Dedifferentiated amniotic fluid mesenchymal stem cell (primary cell): ENCODE measurements at regions not wholly inside any gene's neighbourhood (a gene's known extent, or its start where the extent isn't known, plus 50 kb on each side); places are given as distances from the start of the nearest gene placed in this dataset.

ENCODE experiments used
- DNase-seq: peaks from one replicate; pipeline ENCODE4 v3.0.0-alpha.2; 2016; ENCODE audit errors: extremely low spot score

GRCh38 chr5:92998456-92998855 is 582.6 kb downstream of the NR2F1-AS1 start:
- DNase-seq = no peak

- no peak for DNase-seq
These were observed 586.6 kb downstream of the NR2F1-AS1 start for GRCh38 chr5:92994392-92994791.

DNA sequence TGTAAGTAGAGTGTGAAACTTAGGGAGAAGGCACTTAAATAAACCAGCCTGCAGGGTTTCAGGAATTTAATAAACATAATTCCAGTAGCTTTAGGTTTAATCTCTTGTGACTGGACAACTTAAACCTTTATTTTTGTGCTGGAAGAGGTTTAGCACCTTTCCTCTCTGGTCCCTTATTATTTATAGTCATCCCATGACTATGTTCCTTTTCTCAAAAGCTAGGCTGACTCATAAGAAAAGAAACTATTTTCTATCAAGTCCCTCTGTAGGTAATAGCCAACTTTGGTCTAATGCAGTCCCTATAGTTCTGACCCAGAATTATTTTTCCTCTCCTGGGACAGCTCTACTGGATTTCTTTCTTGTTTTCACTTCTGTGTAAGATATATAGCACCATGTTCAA is 588.9 kb downstream of the NR2F1-AS1 start:
- DNase-seq = no peak

GRCh38 chr5:92991581-92992067 is 589.4 kb downstream of the NR2F1-AS1 start:
- no peak for DNase-seq

GRCh38 chr5:92990771-92991170 is 590.2 kb downstream of the NR2F1-AS1 start:
- DNase-seq = no peak

DNA sequence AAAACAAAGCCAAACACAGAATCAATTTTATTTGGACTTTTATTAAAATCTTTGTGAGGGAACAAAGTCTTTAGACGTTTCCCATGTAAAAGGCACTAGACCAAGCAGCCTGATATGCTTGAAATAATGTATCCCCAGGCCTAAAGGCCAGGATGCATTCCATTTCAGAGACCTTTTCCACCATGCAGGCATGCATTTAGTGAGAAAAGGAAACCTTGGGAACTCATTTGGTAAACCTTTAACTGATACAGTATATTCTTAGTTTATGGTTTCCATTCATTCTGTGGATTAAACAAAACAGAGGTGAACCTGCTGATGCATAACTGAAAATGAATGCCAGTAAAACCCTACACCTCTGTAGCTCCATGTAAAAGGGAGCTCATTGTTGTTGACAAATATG is 600.0 kb downstream of the NR2F1-AS1 start:
- DNase-seq = no peak

- no peak for DNase-seq
These were observed 600.5 kb downstream of the NR2F1-AS1 start for GRCh38 chr5:92980491-92980890.

GRCh38 chr5:92979716-92980115 is 601.3 kb downstream of the NR2F1-AS1 start:
- DNase-seq = no peak

DNA sequence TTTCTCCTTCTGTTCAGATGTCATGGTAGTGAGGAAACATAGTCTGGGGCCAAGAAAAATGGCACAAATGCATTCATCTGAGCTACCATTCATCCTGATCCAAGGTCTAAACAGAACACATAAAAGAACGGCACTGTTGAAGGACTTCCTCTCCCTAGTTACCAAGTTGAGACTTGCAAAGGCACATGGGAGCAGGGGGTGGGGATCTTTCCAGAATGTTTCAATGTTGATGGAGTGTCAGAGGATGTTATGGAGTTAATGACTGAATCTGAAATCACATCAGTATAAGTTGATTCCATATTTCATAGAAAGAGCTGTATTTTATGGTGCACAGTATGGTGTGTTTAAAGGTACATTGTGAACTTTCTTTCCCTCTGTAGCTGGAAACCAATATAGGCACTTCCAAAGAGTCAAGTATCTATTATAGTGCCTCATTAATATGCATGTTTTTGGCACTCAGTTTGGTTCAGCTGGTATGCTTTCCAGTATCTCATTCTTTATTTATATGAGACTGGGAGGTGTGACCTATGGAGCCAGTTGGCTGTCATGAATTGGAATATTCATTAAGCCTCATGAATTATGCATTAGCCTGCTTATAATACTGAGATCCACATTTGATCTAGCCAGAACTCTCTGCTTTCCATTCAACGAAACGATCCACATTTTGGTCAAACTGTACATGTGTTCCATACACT is 603.0 kb downstream of the NR2F1-AS1 start:
- no peak for DNase-seq

DNA sequence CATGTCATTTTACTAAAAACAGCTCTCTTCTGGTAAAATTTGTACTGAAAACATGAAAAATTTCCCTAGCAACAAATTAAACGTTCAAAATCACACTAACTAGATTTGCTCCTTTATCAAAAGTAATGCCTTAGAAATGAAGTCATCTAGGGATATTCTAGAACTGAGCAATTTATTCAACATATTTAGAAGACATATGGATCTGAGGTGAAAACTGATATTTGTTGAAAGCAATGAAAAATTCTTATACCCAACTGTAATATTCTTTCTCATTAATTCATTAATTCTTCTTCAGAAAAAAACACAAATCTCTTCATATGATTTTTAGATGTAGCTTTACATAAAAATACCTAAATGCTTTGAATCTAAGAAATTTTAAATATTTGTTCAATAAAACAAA is 604.9 kb downstream of the NR2F1-AS1 start:
- no peak for DNase-seq

GRCh38 chr5:92969781-92970237 is 611.2 kb downstream of the NR2F1-AS1 start:
- DNase-seq = no peak

- DNase-seq = no peak
These were observed 611.7 kb downstream of the NR2F1-AS1 start for GRCh38 chr5:92969191-92969780.

DNA sequence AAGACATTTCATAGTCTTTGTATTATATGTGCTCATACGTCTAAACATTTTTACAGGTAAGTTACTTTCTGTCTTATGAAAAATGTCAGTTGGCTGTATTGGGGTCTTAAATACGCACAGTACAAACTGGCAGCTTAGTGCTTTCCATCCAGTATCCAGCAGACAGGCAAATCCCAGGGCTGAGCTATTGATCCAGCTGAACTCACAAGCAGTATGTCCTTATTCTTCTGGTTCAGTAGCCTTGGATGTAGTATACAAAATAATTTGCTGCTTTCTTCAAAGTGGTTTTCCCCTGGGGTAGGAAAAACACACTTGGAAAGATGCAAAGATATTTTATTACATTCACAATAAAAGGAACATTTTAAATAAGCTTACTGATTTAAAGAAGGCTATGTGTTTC is 617.2 kb downstream of the NR2F1-AS1 start:
- no peak for DNase-seq

DNA sequence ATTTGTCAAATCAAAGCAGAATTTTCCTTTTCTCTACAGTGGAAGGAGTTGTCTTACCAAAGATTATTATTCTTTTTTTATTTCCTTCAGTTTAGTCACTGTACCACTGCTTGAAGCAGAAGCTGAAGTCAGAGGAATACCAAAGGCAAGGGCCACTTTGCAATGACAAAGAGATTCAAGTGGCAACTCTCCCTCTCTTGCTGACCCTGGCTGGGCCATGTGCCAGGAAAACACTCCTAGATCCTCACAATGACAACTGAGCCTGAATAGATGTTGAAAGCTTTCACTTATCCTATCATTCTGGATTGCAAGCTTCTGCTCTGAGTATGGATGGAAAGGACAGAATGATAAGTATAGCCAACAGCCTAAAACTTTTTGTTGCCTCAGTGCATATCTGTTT is 618.3 kb downstream of the NR2F1-AS1 start:
- DNase-seq = no peak

GRCh38 chr5:92956886-92957285 is 624.1 kb downstream of the NR2F1-AS1 start:
- DNase-seq = no peak

DNA sequence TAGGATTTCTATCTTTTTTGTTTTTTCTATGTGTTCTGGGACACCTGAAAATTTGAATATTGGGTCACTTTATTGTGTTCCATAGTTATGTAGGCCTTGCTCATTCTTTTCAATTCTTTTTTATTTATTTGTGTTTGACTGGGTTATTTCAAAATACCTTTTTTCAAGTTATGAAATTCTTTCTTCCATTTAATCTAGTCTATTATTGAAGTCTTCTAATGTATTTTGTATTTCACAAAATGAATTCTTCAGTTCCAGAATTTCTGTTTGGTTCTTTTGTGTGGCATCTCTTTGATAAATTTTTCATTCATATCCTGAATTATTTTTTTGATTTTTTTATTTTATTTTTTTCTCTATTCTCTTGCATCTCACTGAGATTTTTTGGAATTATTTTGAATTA is 628.8 kb downstream of the NR2F1-AS1 start:
- DNase-seq = no peak

- no peak for DNase-seq
These were observed 629.3 kb downstream of the NR2F1-AS1 start for GRCh38 chr5:92951746-92952145.

GRCh38 chr5:92946546-92946945 is 634.5 kb downstream of the NR2F1-AS1 start:
- no peak for DNase-seq

DNA sequence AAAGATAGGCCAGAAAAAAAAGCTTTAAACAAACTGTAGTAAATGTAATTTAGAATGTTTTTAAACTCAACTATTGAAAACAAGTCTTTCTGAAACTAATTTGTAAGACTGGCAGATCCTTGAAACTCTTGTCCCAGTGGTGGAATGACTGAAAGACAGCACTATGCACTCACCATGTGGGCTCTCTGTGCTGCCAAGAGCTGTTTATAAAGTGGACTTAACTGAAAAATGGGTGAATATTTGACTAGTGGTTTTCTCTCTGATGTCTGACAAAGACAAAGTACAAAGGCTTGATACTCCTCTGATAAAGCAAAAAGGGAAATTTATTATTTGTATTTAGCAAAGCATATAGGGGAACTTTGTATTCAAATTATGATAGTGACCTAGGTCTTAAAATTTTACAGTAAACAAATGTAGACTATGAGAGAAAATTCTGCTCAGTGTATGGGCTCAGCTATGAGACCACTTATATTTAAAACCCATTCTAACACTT is 635.4 kb downstream of the NR2F1-AS1 start:
- peak; percentile 23 for DNase-seq

DNA sequence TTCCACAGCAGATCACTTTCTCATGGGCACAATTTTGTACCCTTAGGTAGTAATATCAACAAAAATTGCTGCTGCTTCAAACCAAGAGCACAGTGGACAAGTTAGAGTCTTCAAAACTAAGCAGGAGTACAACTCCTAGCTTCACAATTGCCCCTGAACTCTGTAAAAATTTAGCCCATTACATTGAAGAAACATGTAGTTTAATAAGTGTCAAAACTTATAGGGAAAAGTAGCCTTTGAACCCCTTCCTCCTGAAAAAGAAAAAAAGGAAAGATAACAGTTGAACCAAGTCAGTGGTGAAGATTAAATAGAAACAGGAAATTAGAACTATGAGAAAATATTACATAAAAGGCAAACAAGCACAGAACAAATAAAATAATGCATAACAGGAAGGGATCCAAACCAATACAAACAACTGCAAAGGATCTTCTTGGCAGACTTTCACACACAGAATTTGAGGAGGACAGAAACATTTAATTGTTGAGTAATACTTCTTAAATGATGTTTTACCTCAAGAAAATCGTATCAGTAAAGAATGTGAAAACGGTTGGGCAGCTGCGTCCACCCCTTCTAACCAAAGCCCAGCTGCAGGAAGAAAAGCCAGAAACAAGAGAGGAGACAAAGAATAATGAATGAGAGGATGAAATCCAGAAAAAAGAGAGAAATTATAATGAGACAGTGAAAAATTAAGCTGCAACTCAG is 636.0 kb downstream of the NR2F1-AS1 start:
- no peak for DNase-seq

DNA sequence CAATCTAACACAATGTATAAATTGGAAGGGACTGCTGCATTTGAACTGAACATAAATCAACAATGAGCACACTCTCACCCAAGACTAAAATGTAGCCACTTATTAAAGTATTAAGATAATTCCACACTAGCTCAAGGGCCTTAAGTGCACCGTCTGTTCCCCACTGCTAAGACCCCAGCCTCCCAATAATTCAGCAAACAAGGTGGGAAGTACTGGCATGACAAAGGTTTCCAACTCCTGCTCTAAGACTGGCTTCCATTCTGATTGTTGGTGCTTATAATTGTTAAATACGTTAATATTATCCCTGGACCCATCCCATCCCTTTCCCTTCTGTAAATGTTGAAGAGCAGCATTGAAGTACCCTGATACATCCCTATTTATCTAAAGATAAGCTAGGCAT is 636.7 kb downstream of the NR2F1-AS1 start:
- DNase-seq = no peak

DNA sequence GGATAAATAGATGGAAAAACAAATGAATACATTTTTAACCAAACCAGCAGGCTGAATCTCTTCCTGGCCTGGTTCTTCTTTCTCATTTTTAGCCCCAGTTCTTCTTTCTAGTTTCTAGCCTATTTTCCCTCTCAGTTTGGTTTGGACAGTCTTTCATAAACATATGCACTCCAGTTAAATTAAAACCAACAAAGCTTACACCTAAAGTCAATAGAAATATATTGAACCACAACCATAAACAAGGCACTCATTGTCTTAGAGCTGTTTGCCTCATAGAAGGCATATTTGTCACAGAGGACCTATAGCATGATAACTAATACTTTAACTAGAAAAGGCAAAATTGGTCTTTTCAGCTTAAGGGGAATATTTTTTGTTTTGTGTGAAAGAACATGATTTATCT is 638.3 kb downstream of the NR2F1-AS1 start:
- DNase-seq = no peak

- no peak for DNase-seq
These were observed 639.2 kb downstream of the NR2F1-AS1 start for GRCh38 chr5:92941806-92942205.
